ENCODE measurements at regions not wholly inside any gene's neighbourhood (a gene's known extent, or its start where the extent isn't known, plus 50 kb on each side); places are given as distances from the start of the nearest gene placed in this dataset.

DNA sequence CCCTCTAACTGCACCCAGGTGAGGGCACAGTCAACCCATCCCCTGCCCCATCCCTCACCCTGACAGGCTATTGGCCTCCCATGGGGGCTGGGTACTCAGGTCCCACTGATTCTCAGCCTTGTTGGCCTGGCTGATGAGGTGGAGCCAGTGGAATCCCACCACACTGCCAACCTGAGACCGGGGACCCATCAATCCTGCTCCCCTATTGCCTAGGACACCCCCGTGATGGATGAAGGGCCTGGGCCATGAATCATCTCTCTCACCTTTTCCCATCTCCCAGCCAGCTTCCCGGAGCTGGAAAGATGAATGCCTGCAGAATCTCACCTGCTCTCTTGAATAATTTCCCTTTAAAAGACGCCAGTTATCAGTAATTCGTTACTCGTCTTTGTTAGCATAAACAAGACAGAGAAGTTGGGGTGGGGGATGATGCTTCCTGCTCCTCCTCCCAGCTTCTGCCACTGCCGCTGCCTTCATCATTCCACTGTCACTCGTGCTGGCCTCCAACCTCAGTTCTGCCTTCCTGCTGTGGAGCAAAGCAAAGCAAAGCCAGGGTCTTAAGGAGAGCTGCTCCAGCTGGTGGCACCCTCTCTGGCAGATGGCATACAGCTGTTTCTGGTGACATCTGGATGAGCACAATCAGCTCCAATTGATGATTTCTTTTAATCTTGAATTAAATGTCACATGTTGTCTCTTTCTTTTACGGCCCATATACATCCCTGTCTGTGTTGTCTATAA is 204.0 kb upstream of the NECTIN1 start:
- Mint-ChIP-seq H3K36me3 (no peaks in the 10 kb centered on the region), H3K27ac (no peak overlapping the region), H3K9me3 (peaks cover 4% of the 10 kb centered on the region), H3K27me3 (peaks cover 48% of the 10 kb centered on the region), H3K4me1 (no peaks in the 10 kb centered on the region), H3K4me3 (no peak overlapping the region)
- no peak for ATAC-seq

DNA sequence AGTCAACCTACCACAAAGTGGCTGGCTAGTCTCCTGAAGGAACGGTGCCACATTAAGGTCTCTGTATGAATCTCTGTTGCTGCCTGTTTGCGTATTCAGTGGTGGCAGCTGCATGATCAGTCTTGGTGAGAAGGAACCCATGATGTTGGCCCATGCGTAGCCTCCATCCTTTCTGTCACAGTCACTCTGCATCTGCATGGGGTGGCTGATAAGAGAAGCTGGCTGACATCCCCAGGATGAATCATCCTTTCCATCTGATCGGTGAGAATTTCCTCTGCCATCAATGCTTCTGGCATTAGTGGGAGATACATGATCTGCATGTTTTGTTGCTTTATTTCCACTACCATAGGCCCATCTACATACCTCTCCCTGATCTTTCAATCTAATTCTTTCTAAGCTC is 199.0 kb upstream of the NECTIN1 start:
- Mint-ChIP-seq H3K27me3 (peaks cover 44% of the 10 kb centered on the region), H3K4me3 (no peak overlapping the region), H3K4me1 (no peaks in the 10 kb centered on the region), H3K27ac (no peak overlapping the region), H3K36me3 (no peaks in the 10 kb centered on the region), H3K9me3 (peaks cover 3% of the 10 kb centered on the region)
- no peak for ATAC-seq

DNA sequence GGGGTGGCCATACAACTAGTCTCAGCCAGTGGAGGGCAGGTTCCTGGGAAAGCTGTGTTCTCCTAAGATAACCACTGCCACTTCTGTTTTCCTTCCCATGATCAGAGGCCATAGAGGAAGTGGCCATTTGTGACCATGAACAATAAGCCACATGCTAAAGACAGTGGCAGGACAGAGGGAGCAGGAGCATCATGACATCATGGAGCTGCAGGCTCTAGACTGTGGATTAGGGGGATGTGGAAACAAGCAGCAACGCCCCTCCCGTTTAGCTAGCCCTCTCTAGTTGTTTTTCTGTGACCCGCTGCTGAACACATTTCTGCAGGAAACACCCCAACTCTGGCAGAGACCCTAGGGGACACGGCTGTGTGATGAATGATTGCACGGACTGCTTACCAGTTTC is 195.0 kb upstream of the NECTIN1 start:
- H3K36me3 Mint-ChIP-seq, result no peaks in the 10 kb centered on the region
- peaks cover 5% of the 10 kb centered on the region for H3K9me3 Mint-ChIP-seq
- no peak overlapping the region for H3K27ac Mint-ChIP-seq
- no peak overlapping the region for H3K4me3 Mint-ChIP-seq
- ATAC-seq, result no peak
- H3K4me1 Mint-ChIP-seq, result no peaks in the 10 kb centered on the region
- H3K27me3 Mint-ChIP-seq, result peaks cover 44% of the 10 kb centered on the region

DNA sequence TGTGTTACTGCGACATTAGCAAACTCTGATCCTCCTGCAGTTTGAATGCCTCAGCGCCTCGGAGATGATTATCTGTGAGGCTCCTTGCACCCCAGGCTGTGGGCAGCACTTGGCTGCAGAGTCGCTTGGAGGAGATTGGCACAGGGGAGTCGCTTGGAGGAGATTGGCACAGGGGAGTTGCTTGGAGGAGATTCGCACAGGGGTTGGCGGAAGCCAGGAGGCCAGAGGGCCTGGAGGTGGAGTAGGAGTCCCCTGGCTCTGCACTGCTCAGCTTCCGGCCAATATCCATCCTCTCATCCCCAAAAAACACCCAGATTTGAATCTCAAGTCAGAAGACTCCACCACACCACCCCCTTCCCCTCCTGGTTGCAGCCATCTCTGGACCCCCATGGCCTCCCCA is 192.6 kb upstream of the NECTIN1 start:
- H3K4me3 Mint-ChIP-seq, result no peak overlapping the region
- peaks cover 5% of the 10 kb centered on the region for H3K9me3 Mint-ChIP-seq
- no peak overlapping the region for H3K27ac Mint-ChIP-seq
- peaks cover 44% of the 10 kb centered on the region for H3K27me3 Mint-ChIP-seq
- ATAC-seq, result no peak
- H3K36me3 Mint-ChIP-seq, result no peaks in the 10 kb centered on the region
- H3K4me1 Mint-ChIP-seq, result no peaks in the 10 kb centered on the region

DNA sequence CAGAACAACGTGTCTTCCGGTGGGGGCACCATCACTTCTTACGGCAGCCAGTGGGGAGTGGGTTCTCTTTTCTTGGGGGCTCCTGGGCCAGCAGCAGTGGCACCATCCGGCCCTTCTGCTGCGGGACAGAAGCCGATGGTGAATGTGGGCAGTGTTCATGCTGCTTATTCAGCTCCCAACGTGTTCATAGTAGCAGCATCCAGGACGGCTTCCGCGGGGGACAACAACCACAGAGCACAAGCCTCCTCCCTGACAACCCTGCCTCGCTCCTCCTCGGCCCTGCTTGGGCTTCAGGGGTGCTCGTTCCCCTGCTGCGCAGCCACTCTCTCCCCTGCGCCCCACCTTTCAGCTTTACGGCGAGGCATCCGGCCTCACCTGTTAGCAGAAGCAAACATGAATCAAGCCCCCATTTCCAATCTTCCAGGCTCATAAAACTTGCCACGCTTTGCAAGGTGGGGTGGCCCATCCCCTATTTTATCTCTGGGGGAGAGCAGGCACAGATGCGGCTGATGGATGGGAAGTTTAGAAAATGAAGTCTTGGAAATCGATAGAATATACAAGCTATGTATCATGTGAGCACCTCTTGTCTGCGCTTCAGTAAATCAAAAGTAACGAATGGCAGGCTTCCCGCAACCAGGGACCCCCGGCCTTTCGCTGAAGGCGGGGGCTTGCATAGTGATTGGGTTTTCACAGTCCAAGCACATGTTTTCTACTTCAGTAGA is 191.8 kb upstream of the NECTIN1 start:
- Mint-ChIP-seq H3K4me1 (no peaks in the 10 kb centered on the region), H3K27me3 (peaks cover 44% of the 10 kb centered on the region), H3K27ac (no peak overlapping the region), H3K36me3 (no peaks in the 10 kb centered on the region), H3K9me3 (peaks cover 3% of the 10 kb centered on the region), H3K4me3 (no peak overlapping the region)
- ATAC-seq, result no peak

DNA sequence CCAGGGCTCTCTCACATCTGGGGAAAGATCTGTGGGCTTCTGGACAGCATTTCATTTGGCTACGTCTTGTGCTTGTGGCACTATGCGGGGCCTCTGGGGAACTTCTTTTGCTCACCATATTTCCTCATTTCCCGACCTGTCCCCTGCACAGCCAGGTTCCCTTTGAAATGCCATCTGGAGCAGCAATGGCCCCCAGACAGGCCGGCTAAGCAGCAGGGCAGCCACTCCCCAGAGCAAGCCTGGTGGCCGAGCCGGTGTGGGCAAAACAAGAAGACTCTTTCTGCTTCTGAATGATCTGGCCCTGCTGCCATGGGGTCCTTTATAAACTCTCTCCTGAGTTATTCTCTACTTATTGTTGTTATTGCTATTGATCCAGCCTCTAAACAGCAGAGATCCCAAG is 190.7 kb upstream of the NECTIN1 start:
- H3K9me3 Mint-ChIP-seq, result peaks cover 6% of the 10 kb centered on the region
- H3K27me3 Mint-ChIP-seq, result peaks cover 32% of the 10 kb centered on the region
- no peaks in the 10 kb centered on the region for H3K36me3 Mint-ChIP-seq
- ATAC-seq, result no peak
- H3K4me3 Mint-ChIP-seq, result no peak overlapping the region
- H3K4me1 Mint-ChIP-seq, result no peaks in the 10 kb centered on the region
- no peak overlapping the region for H3K27ac Mint-ChIP-seq

DNA sequence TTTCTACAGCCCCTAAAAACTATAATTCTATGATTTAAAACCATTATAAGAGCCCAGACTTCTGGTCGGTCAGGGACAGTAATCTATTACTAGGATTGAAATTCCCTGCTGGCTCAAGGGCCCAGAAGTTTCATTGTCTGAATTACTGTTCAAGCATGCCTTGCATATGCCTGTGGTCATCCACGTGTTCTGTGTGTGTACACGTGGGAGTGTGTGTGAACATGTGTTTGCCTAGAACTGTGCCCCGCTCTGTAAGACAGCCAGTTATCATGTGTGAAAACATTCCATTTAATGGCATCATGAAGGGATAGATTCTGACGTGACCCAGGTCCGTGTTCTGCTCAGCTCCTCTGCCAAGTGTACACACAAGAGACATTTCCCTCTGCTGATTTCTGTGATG is 189.3 kb upstream of the NECTIN1 start:
- peaks cover 6% of the 10 kb centered on the region for H3K9me3 Mint-ChIP-seq
- no peak for ATAC-seq
- H3K36me3 Mint-ChIP-seq, result no peaks in the 10 kb centered on the region
- peaks cover 28% of the 10 kb centered on the region for H3K27me3 Mint-ChIP-seq
- no peak overlapping the region for H3K4me3 Mint-ChIP-seq
- no peaks in the 10 kb centered on the region for H3K4me1 Mint-ChIP-seq
- H3K27ac Mint-ChIP-seq, result no peak overlapping the region

DNA sequence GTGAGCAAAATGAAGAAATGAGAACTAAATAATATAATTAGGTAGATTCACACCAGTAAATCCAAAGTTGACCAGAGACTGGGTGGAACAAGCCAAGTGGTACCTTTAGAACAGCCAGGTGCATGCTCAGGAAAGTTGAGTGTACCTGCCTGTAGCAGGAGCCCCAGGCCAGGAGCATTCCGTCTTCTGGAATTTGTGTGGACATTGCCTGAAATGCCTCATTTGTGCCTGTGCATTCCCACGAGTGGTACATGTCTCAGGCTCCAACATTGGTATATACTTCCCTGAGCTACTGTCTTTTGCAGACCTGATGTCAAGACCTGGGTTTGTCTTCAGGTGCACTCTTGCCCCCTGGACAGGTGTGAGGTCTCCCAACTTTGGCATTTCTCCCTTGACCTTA is 187.6 kb upstream of the NECTIN1 start:
- H3K36me3 Mint-ChIP-seq, result no peaks in the 10 kb centered on the region
- H3K4me3 Mint-ChIP-seq, result no peak overlapping the region
- H3K27me3 Mint-ChIP-seq, result peaks cover 10% of the 10 kb centered on the region
- peaks cover 3% of the 10 kb centered on the region for H3K9me3 Mint-ChIP-seq
- H3K27ac Mint-ChIP-seq, result no peak overlapping the region
- ATAC-seq, result no peak
- H3K4me1 Mint-ChIP-seq, result no peaks in the 10 kb centered on the region

DNA sequence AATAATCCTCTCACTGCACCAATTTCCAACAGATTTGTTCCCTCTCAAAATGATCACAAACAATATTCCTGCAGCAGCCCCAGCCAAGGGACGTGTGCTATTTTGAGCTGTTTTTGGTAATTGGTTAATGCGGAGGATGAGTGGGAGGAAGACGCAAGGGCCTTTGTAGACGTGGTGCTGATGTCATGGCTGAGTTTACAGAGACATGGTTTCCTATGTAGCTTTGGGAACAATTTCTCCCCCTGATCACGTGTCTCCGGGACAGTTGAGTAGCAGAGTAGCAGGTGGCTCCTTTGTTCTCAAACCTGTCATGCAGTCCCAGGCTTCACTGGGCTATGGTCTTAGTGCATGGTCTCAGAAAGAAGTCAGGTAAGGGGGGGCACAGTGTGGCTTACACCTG is 183.2 kb upstream of the NECTIN1 start:
- peaks cover 13% of the 10 kb centered on the region for H3K27me3 Mint-ChIP-seq
- ATAC-seq, result no peak
- no peak overlapping the region for H3K27ac Mint-ChIP-seq
- peaks cover 3% of the 10 kb centered on the region for H3K9me3 Mint-ChIP-seq
- H3K4me3 Mint-ChIP-seq, result no peak overlapping the region
- H3K4me1 Mint-ChIP-seq, result no peaks in the 10 kb centered on the region
- H3K36me3 Mint-ChIP-seq, result no peaks in the 10 kb centered on the region

DNA sequence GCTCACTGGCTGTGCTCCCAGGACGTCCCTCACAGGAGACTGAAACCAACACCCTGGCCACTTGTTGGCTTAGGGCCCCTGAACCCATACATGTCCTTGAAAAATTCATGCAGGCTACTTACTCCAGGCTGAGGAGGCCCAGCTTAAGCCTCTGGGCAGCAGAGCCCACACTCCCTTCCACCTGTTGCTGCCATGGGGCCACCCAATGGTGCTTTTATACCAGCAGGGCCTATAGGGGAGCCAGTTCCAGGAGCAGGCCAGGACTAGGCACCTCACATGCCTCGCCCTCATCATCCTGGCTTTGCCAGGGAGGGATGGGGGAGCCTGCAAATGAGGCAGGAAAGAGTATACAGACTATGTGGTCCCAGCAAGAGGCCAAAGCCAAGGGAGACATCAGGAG is 181.7 kb upstream of the NECTIN1 start:
- no peaks in the 10 kb centered on the region for H3K4me1 Mint-ChIP-seq
- no peak for ATAC-seq
- H3K4me3 Mint-ChIP-seq, result no peak overlapping the region
- no peaks in the 10 kb centered on the region for H3K36me3 Mint-ChIP-seq
- H3K27me3 Mint-ChIP-seq, result peaks cover 14% of the 10 kb centered on the region
- no peak overlapping the region for H3K27ac Mint-ChIP-seq
- H3K9me3 Mint-ChIP-seq, result peaks cover 3% of the 10 kb centered on the region

DNA sequence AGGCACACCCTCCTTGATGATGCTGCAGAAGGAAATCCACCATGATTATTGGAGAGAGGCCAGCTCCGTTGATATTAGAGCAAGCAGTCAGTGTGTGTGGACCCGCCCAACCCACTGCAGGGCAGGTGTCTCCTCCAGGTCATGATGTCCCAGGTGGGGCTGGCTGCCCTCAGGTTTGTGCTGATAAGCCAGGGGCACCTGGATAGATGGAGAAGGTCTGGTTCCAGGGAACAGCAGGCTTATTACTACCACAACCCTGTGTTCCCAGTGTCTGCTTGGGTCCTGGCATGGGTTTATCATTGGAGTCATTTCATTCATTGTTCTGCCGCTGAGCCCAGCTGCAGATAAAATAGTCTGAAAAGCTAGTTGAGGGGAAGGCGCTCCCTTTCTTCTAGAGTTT is 181.1 kb upstream of the NECTIN1 start:
- no peaks in the 10 kb centered on the region for H3K36me3 Mint-ChIP-seq

DNA sequence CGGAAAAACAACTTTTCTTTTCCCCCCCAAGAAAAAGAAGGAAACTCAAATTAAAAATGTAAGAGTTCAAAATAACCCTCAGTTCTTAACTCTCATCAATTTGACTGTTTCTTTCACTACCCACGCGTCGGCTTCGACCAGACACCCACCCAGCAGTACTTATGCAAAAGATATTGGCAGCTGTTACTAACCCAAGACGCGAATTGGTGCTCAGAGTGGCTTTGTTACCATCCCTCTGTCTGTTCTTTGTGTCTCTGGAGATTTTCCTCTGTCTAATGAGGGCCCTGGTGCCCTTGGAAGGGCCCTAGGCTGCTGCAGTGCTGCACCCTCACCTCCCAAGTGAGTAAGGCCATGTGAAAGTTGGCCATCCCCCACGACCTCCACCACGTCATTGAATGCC is 180.5 kb upstream of the NECTIN1 start:
- no peaks in the 10 kb centered on the region for H3K9me3 Mint-ChIP-seq
- H3K27ac Mint-ChIP-seq, result no peak overlapping the region
- no peak overlapping the region for H3K4me3 Mint-ChIP-seq
- ATAC-seq, result no peak
- no peaks in the 10 kb centered on the region for H3K4me1 Mint-ChIP-seq
- H3K36me3 Mint-ChIP-seq, result no peaks in the 10 kb centered on the region
- peaks cover 22% of the 10 kb centered on the region for H3K27me3 Mint-ChIP-seq

More for the DNA sequence above, 181.1 kb upstream of the NECTIN1 start:
- peaks cover 20% of the 10 kb centered on the region for H3K27me3 Mint-ChIP-seq
- no peak overlapping the region for H3K4me3 Mint-ChIP-seq
- H3K4me1 Mint-ChIP-seq, result no peaks in the 10 kb centered on the region
- ATAC-seq, result no peak
- peaks cover 2% of the 10 kb centered on the region for H3K9me3 Mint-ChIP-seq
- no peak overlapping the region for H3K27ac Mint-ChIP-seq

DNA sequence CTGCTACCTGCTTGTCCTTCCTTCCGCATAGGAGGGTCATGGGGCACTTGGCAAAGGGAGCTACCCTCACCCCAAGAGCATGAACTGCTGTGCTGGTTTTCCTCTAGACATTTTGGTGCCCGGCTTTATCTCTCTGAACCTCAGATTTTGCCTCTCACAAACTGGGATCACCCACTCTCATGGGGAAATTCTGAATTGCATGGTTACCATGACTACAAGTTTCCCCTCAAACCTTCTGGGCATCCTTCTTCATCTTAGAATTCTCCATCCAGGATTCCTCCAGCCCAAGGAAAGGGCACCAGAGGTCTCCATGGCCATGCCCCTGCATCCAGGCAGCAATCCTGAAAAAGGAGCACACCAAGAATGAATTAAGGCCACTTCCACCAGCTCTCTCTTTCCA is 180.1 kb upstream of the NECTIN1 start:
- Mint-ChIP-seq H3K36me3 (no peaks in the 10 kb centered on the region), H3K9me3 (no peaks in the 10 kb centered on the region), H3K27me3 (peaks cover 22% of the 10 kb centered on the region), H3K4me1 (no peaks in the 10 kb centered on the region), H3K27ac (no peak overlapping the region), H3K4me3 (no peak overlapping the region)
- ATAC-seq, result no peak

DNA sequence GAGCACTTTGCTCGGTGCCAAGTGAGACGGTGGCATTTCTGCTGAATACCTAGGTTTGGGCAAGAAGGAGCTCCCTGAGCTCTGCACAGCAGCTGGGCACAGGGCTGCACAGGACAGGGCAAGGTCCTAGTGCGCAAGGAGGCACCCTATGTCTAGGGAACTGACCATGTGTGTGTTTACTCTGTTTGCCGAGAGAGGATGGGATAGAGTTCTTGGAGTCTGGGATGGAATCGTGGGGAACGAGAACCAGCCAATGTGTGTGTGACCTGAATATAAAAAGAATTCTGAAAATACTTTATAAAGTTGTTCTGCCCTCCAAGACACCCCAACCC is 179.5 kb upstream of the NECTIN1 start:
- H3K4me3 Mint-ChIP-seq, result no peak overlapping the region
- H3K27ac Mint-ChIP-seq, result no peak overlapping the region
- no peaks in the 10 kb centered on the region for H3K9me3 Mint-ChIP-seq
- H3K4me1 Mint-ChIP-seq, result no peaks in the 10 kb centered on the region
- H3K27me3 Mint-ChIP-seq, result peaks cover 22% of the 10 kb centered on the region
- ATAC-seq, result no peak
- H3K36me3 Mint-ChIP-seq, result no peaks in the 10 kb centered on the region

DNA sequence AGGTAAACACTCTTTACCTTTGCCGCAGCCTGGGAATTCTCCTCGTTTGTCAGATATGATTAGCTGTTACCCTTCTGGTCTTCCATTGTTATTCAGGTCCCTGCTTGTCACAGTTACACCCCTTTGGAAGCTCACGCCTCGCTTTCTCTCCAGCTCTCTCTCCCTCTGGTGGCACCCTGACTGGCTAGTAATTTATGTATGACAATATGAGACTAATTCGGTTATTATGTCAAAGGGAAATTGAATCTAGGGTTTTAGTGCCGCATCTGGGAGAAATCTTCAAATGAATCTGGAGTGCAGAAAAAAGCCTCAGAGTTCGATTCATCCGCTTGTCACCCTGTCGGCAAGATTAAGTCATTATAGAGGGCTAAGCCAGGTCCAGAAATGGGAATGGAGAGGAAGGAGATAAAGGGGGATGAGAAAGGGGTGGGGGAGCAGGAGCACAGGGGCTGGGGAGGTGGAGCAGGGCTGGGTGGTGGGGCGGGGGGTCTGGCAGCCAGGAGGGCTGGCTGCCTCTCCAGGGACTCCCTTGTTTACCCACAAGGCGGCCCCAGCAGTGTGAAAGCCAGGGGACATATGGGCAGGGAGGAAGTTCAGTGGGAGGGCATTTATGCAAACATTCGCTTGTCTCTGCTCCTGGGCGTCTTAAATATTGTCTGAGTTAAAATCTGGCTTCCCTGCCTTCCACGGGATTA is 179.0 kb upstream of the NECTIN1 start:
- no peak overlapping the region for H3K4me3 Mint-ChIP-seq
- H3K27ac Mint-ChIP-seq, result no peak overlapping the region
- no peak for ATAC-seq
- no peaks in the 10 kb centered on the region for H3K4me1 Mint-ChIP-seq
- H3K27me3 Mint-ChIP-seq, result peaks cover 22% of the 10 kb centered on the region
- H3K36me3 Mint-ChIP-seq, result no peaks in the 10 kb centered on the region
- no peaks in the 10 kb centered on the region for H3K9me3 Mint-ChIP-seq

All from stimulated activated memory B cell treated with anti-CD40 and anti-IgM and Interleukin-4, amounts not matched to agents 10 μg/mL and 1 μg/mL and 100 μg/mL, for 72 hours (primary cell).